UCSD-AML1 (cell line): ENCODE measurements at regions not wholly inside any gene's neighbourhood (a gene's known extent, or its start where the extent isn't known, plus 50 kb on each side); places are given as distances from the start of the nearest gene placed in this dataset.
"Not testable (repeated sequence)": the region's sequence is repeated elsewhere in the genome, so short reads cannot be mapped to it uniquely, and the experiment has no call there.

Experiments
- DNase-seq: peaks from one replicate; lab custom pipeline; 2025; ENCODE audit not compliant: unreplicated experiment; lab: John Stamatoyannopoulos, UW

DNA sequence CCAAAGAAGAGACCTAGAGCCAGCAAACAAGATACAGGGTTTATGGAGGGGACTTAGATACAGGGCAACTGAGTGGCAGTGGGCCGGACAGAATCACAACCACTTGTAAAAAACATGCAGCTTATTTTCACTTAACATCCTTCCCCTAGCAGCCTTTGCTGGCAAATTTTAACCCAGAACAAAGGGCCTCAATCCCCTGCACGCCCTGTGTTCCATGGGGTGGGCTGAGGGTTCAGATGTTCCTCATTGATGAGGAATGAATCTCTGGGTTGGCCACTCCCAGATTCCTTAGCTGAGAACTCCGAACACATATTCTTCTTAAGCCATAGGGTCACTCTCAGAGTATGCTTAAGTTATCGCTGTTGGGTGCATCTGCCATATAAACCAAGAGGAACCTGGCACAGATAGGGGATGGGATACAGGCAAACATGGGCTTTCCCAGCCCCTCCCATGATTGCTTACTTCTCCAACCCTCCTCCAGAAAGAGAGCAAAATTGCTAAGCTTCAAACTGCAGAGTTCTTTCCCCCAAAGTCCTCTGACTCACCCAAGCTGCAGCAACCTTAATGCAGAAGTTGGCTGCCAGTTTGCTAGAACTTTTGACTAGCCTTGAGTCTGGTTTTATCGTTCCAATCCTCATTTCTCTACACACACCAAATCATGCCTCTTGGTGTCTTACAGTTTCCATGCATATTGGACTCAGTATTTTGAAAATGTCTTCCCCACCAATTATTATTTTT, 146.9 kb downstream of the CD47 start:
- DNase-seq = no peak

DNA sequence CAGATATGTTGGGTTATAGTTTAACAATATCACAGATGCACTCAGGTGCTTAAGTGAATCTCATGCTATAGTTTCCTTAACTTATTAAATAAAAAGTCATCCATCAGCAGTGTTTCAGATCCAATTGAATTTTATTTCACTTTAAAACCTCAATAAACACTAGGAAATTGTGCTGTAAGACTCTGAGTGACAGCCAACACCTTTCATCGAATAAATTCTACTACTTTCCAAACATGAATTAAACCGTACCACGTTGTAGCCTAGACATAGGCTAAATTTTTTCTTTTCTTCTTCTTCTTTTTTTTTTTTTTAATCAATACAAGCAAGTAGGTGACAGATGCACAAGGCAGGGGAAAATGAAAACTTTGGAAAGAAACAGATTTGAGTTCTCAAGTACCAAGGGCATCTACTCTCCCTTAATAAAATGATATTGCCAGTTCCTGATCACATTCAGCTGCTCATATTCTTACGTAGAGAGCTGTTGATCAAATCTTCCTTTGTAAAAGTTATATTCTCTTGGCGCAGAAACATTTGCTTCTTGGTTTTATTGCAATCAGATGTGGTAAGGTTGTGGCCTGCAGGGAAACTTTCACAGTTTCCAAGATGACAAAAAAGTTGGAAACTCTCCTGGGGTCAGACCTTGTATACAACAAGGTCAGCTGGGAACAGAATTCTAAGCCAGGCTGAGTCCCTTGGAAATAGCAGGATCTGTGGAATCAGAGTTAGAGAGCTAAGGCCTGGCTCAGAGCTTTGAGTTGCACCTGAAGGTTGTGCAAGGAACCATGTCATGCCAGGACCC, 147.7 kb downstream of the CD47 start:
- DNase-seq = no peak

DNA sequence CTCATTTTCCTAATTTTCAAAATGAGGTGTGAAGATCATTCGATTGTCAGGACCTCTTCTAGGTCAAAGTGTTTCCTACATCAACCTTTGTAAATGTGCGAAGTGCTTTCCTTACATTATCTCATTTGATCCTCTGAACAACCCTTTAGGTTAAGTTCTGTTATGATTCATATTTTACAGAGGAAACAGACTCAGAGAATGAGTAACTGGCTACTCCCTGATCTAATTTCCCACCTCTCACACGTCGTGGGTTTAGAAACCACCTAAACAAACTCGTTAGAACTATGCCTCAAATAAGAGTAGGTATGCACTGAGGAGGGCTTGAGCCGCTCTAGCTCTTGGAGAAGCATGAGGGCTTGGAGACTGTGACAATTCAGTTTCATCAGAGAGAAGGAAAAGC, 148.6 kb downstream of the CD47 start:
- DNase-seq = no peak

DNA sequence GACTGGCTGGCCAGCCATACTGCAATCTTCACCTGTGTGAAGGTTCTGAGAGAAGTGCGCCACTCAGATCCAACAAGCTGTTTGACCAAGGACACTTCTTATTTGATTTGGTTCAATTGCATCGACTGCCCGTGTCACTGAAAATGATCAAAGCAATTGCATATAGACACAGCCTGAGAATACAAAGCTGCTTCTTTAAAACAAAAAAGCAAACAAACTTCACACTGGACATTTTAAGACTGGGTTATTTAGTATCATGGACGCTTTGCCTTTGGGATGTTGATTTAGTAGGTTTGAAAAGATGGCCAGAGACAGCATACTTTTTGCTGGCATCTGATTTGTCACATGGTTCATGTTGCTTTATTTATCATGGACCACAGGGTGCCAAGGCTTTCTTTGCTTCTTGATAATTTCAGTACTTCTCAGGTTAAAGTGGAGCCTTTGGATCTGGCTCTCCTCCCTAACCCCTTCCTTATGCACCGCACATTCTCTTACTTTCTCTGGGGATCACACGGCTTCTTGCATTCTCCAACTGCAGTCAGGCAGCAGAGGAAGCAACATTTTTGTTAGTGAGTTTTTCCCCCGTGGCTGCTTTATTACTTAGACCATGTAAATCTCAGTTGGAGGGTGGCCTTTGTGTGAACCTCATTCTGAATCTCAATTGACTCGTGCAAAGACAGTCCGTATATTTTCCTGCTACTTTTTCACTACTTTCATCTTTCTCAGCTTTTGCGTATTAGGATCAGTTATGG, 151.0 kb downstream of the CD47 start:
- no peak for DNase-seq

DNA sequence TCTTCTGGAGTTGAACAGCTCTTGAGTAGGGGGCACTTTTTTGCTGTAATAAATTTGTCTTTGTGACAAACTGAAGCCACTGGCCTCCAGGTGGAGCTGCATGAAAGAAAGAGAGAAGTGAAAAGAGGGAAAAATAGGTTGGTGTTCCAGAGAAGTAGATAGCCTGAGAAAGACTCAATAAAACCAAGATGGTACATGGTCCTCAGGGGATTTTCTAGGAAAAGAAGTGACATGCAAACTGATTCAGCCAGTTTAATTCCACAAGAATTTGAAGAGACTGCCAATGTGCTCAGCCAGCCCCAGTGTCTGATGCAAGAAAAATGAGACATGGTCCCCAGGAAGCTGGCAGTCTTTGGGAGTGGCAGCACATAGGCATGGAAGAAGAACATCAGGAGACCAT, 152.7 kb downstream of the CD47 start:
- DNase-seq = peak; percentile 18

DNA sequence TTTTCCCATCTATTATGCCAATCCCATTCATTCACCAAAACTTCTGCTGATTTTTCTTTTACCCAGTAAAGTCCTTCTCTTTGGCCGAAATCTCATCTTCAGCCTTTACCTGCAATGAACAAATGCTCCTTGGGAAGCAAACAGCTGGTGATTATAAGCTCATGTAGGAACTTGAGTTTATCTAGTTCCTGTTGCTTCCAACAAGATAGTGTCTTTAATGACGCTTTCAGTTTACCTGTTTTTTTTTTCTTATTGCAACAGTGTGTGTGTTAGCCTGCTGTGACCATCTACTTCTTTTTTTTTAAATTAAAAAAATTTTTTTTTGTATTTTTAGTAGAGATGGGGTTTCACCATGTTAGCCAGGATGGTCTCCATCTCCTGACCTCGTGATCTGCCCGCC, 156.0 kb downstream of the CD47 start:
- DNase-seq = no peak

DNA sequence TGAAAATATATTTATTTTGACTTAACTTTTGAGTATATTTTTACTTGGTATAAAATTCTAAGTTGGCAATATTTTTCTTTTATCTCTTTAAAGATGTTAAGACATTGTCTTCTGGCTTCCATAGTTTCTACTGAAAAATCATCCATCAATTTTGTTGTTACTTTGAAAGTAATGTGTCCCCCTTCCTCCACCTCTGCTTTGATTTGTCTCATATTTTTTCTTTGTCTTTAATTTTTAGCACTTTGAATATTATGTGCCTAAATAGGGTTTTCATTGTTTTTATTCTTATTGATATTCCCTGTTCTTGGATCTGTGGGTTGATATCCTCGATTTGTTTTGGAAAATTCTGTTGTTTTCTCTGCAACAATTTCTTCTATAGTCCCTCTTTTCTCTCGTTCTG, 157.4 kb downstream of the CD47 start:
- DNase-seq = no peak

DNA sequence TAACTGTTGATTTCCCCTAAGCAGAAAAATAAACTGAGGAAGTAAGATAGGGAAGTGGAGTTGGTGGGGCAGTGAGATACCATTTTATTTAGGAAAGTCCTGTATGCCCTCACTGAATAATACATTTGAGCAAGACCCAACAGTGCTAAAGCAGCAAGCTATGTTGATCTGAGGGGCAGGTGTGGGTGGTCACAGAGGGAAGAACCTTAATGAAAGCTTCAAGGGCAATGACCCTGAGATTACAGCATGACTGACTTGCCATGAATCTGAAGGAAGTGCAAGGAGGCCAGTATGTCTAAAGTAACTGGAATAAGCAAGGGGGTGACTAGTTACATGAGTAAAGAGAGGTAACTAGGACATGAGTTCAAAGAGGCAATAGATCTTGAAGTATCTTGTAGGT, 159.5 kb downstream of the CD47 start:
- DNase-seq = no peak

DNA sequence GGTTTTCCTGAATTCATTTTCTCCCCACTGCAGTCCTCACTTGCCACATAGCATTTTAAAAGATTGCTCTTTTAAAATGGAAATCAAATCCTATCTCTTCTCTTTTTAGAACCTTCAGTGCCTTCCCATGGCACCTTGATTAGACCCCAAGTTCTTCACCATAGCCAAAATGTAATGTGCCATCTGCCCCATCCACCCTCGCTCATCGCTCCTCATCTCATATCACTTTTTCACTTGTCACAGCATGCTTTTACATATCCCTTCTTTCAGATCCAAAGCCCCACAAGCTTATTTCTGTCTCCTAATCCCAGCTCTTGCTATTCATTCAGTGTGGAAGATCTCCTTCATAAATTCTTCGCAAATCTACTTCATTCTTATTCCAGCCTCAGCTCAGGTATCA, 161.7 kb downstream of the CD47 start:
- DNase-seq = no peak

DNA sequence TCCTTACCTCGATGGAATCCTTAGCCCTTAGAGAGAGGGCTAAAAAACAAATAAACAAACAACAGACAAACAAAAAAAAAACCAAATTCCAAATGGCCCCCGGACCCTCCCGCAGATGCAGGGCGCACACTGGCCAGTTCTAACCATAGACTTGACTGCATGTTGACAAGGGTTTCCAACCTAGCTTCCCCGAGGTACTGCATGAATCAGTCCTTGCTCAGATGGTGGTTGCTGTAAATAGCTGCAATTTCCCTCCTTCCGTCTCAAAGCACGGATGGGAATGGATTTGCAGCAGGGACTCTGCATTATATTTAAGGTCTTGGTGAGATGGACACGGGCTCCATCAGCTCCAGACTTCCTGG, 162.8 kb downstream of the CD47 start:
- DNase-seq = no peak

DNA sequence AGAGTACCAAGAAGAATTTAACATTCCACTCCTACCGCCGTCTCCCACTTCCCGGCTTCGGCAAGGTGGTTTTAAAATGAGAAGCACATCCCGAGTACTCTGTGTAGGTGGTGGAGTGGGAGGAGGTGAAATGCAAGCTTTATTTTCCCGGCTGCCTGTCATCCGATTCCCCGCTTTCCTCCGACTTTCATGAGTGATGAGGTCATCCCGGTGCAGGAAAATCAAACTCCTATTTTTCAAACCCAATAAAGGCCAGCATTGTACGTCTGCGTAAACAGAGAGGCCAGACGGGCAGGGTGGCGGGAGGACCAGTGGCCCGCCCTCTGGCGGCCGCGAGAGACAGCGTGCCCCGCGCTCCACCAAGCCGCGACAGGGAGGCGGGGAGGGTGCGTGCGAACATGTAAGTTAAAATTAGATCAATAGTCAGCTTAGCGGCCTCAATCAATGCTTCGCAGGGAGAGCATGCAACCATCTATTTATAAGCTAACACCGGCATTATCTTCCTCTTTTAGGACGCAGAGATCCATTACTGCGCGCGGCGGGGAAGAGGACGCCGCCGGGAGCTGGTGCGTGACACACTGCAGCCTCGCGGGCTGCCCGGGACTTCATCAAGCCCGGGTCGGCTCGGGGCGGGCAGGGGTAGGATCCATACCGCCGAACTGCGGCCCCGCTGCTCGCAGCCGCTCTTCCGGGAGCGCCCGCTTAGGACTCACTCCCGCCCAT, 163.3 kb downstream of the CD47 start:
- DNase-seq = peak; percentile 30

DNA sequence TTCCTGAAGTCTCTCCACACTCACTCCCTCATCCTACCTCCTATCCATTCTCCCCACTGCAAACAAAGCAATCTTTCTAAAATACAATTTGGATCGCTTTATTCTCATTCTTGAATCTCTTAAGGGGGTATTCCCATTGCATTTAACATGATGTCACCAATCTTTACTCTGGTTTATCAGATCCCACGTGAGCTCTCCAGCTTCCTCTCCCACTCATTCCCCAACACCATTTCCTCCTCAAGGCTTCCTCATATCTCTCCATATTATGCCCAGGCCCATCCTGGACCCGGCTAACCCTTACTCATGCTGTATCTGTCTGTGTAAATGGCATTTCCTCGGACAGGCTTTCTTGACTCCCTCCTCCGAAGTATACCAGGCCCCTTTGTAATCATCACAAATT, 165.0 kb downstream of the CD47 start:
- no peak for DNase-seq

DNA sequence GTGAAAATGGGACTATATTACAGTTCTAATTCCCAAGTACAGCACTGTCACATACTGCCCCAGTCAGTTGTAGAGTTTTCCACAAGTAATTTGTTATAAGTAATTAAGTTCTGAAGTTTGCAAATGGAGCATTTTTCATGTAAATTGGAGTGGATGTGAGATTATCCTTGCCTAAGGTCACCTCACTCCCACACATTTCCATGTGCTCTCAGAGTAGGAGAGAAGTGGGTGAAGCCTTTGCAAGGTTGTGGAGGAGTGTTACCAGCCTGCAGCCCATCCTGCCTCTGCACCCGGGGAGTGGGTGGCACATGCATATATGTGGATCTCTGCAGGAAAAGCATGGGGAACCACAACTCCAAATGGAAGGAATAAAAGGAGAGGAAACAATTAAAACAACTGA, 169.8 kb downstream of the CD47 start:
- DNase-seq = no peak

DNA sequence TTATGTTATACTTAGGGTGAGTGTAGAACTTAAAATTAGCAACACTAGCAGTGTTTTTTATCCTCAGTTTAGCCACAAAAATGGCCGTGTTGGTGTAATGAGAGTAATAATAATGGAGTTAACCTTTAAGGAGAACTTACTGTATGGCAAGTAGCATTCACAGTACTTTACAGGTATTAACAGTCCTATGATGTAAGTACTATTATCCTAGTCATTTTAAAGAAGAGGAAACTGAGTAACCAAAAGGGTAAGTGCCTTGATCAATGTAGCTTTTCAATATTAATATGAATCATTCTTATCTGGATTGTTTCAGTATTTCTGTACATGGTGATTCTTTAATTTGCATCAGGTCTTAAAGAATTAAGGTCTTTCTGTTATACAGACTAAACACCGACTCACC, 170.3 kb downstream of the CD47 start:
- DNase-seq = no peak

DNA sequence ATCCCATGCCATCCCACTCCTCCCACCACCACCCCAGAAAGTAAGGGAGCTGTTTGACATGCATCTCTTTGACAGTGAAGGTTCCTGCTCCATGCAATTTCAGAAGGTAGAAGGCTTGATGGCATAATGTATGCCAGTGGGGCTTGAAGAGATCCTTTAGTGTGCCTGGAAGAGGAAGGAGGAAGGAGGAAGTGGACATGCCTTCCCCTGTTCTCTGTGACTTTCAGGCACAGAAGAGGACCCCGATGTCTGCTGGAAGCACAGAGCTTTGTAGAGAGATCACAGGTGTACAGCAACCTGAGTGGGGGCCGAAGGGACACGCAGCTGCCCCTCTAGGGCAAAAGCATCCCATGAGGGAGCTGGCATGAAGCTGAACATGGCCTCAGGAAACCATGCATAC, 171.6 kb downstream of the CD47 start:
- DNase-seq = no peak

DNA sequence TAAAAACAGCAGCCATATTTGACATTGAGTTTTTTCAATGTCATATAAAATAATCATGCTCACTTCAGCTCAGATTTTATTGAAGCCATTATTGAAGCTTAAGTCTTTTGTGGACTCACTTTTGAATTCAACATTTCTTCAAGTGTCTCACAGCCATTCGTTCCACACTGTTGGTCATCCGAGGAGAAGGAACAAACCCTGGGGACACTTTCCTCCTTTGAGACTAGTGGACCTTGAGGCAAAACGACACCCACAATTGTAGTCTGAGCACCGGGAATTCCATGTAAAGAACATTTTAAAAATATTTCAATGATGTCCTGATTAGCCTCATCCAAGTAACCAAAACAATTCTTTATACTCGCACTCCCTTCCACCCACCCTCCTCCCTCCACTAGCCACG, 174.7 kb downstream of the CD47 start:
- DNase-seq = no peak

DNA sequence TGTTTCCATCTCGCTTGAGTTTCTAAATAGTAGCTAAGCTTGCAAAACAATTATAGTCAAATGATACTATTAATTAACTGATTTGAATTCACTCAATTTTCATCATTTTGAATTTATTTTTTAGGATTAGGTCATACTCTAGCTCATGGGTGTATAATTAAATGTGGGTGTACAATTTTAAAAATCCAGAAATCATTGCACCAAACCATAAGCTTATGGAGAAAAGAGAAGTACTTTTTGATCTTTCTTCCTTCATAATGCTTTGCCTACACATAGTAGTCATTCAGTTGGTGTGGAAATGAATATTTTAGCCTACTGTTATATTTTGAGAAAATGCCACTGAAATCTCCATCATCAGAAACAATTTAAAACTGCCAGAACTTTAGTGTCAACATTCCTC, 175.1 kb downstream of the CD47 start:
- no peak for DNase-seq

DNA sequence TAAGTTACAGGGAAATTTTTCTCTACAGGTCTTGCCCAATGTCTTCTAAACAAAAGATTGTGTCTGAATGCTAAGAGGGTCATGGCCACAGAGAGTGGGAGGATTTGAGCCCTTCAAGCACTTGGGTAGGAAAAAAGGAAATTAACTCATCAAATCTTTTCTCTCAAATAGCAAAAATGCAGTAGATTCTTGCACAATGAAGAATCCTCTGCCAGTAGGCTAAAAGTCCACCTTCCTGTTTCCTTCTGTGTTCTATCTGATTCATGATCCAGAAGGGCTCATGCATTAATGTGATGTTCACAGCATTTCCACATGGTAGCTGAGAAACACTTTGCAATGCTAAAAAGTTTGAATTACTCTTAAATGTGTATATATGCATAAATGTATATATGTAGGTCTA, 177.1 kb downstream of the CD47 start:
- DNase-seq = no peak

DNA sequence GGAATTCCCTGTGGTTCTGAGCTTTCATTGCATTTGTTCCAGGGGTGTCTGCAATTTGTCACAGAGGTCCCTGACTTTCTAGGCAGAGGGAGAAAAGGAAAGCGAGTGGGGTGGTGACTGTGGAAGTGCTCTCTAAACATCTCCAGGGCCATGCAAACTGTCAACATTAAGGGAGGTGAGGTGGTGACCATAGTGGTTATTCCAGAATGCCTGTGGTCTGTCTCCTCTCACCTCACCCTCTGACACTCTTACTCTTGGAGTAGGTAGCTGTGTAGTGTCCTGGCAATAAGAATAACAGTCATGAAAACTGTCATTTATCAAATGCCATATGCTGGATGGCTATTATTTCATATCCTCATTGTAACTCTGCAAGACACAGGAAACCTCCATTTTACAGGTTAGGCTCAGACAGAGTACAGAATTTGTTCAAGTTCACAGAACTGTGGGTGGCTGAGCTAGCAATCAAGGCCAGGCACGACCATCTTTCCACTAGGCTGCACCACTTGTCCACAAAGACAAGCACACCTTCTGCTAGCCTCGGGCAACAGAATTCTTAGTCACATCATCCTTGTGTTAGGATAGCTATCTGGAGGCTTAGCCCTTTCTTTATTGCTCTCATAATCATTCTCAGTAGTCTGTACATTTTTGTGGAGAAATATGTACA, 179.4 kb downstream of the CD47 start:
- no peak for DNase-seq

DNA sequence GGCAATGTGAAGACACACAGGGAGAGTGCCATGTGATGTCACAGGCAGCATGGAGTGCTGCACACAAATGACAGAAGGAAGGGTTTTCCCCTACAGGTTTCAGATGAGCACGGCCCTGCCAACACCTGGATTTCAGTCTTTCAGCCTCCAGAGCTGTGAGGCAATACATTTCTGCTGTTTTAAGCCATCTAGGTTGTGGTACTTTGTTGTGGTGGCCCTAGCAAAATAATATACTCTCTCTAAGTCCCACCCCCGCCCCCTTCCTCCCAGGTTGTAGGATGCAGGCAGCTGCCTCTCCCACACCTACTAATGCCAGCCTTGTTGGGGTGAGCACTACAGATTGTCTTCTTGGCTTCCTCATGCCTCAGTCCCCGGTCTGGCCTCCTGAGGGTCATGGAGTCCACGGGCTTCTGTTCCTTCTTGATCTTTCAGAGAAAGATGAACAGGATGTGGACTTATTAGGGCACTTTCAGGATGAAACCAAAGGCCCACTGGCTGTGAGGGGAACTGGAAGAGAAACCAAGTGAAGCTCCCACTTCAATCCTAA, 180.0 kb downstream of the CD47 start:
- DNase-seq = no peak

DNA sequence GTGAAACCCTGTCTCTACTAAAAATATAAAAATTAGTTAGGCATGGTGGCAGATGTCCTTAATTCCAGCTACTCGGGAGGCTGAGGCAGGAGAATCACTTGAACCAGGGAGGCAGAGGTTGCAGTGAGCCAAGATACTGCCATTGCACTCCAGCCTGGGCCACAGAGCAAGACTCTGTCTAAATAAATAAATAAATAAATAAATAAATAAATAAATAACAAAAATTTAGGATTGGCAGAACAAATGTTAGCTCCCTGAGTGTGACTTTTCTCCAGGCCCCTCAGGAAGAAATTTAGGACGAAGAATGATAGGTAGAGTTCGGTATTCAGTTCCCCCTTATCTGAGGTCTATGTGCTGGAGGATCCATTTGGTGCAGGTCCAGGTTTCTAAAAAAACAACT, 181.2 kb downstream of the CD47 start:
- DNase-seq = not testable (repeated sequence)
